Esophagus squamous epithelium (tissue), 4 donors: ENCODE measurements at regions not wholly inside any gene's neighbourhood (a gene's known extent, or its start where the extent isn't known, plus 50 kb on each side); places are given as distances from the start of the nearest gene placed in this dataset.

ENCODE experiments used
- CTCF ChIP-seq, 6 experiments: fragments of 450-650 bp in 4 of 6; fragments of 200-600 bp in 2 of 6; sonication (generic) in 2 of 6; IDR thresholded peaks; one replicate each; pipeline ENCODE4 v1.5.1; 2016 to 2019; ENCODE audit warnings: antibody characterized with exemption in 6 of 6, mild to moderate bottlenecking in 4 of 6, moderate library complexity in 4 of 6
- POLR2A ChIP-seq, 4 donors: fragments of 450-650 bp; IDR thresholded peaks; one replicate each; pipeline ENCODE4 v1.6.1; 2017; ENCODE audit warnings: antibody characterized with exemption in 4 of 4, mild to moderate bottlenecking in 4 of 4, moderate library complexity in 3 of 4

GRCh38 chr2:147456779-147457178 lies 388.1 kb upstream of the ACVR2A start:
- TF ChIP-seq CTCF (IDR thresholded peaks at IDR 0.05) (no peak), POLR2A (IDR thresholded peaks at IDR 0.05) (no peak)
